SK-N-SH (cell line): ENCODE measurements at regions not wholly inside any gene's neighbourhood (a gene's known extent, or its start where the extent isn't known, plus 50 kb on each side); places are given as distances from the start of the nearest gene placed in this dataset.

ENCODE experiments used
- CTCF ChIA-PET: fragments of 300-600, 350-600 bp; formaldehyde crosslinking; extraction: SDS; loops from one replicate; lab custom pipeline; 2021; lab: Yijun Ruan, JAX
- POLR2A ChIA-PET: fragments of 350-600 bp; sonication (Branson Sonifier 250); formaldehyde crosslinking; extraction: SDS; loops from one replicate; lab custom pipeline; 2020; ENCODE audit warnings: antibody characterized with exemption, inconsistent platforms; lab: Yijun Ruan, JAX
- DNase-seq: peaks from one replicate; pipeline ENCODE4 v3.0.0; 2012
- H2AFZ ChIP-seq: fragments of 200-600 bp; sonication (generic); 2 replicates; pipeline ENCODE4 v1.8.1; 2016; ENCODE audit warnings: antibody characterized with exemption, mild to moderate bottlenecking, low read depth
- H3F3A ChIP-seq: fragments of 200-600 bp; sonication (generic); replicated peaks from 2 replicates; pipeline ENCODE3; 2016; ENCODE audit warnings: antibody characterized with exemption, mild to moderate bottlenecking; ENCODE audit not compliant: insufficient read depth
- H3K27ac ChIP-seq, 2 experiments: fragments of 200-500 bp in 1 of 2; fragments of 200-600 bp in 1 of 2; sonication (Bioruptor generic) in 1 of 2; sonication (generic), shearing (Covaris generic) in 1 of 2; 2 replicates each; pipeline versions ENCODE4 v1.5.1 to v1.6.1; 2014 to 2016; ENCODE audit warnings: low read depth in 2 of 2, inconsistent platforms in 1 of 2, low read length in 1 of 2, mild to moderate bottlenecking in 1 of 2, mixed read lengths in 1 of 2
- H3K27me3 ChIP-seq: fragments of 200-600 bp; sonication (generic), shearing (Covaris generic); 2 replicates; pipeline ENCODE4 v1.6.1; 2016; ENCODE audit warnings: mixed run types; ENCODE audit not compliant: insufficient read depth
- H3K36me3 ChIP-seq, 2 experiments: fragments of 200-500 bp in 1 of 2; fragments of 200-600 bp in 1 of 2; sonication (Bioruptor generic) in 1 of 2; sonication (generic) in 1 of 2; replicated peaks in 1 of 2; 2 replicates each; pipeline versions ENCODE3 to v1.5.1; 2014 to 2016; ENCODE audit warnings: low read length in 1 of 2, mild to moderate bottlenecking in 1 of 2; ENCODE audit not compliant: insufficient read depth in 2 of 2, control insufficient read depth in 1 of 2
- H3K4me1 ChIP-seq, 2 experiments: fragments of 200-500 bp in 1 of 2; fragments of 200-600 bp in 1 of 2; sonication (Bioruptor generic) in 1 of 2; sonication (generic), shearing (Covaris generic) in 1 of 2; 2 replicates each; pipeline versions ENCODE4 v1.5.1 to v1.6.1; 2014 to 2016; ENCODE audit warnings: low read depth in 1 of 2, low read length in 1 of 2, mixed run types in 1 of 2; ENCODE audit not compliant: insufficient read depth in 2 of 2, control insufficient read depth in 1 of 2
- H3K4me2 ChIP-seq: fragments of 200-600 bp; sonication (generic), shearing (Covaris generic); 2 replicates; pipeline ENCODE4 v1.6.1; 2017; ENCODE audit warnings: mixed run types
- H3K4me3 ChIP-seq, 2 experiments: fragments of 200-500 bp in 1 of 2; fragments of 200-600 bp in 1 of 2; sonication (Bioruptor generic) in 1 of 2; sonication (generic), shearing (Covaris generic) in 1 of 2; 2 replicates each; pipeline versions ENCODE4 v1.5.1 to v1.8.1; 2014 to 2016; ENCODE audit warnings: low read depth in 2 of 2, inconsistent platforms in 1 of 2, low read length in 1 of 2, mild to moderate bottlenecking in 1 of 2, mixed read lengths in 1 of 2, moderate library complexity in 1 of 2
- H3K79me2 ChIP-seq: fragments of 200-600 bp; sonication (generic); 2 replicates; pipeline ENCODE4 v1.8.1; 2017; ENCODE audit warnings: mild to moderate bottlenecking; ENCODE audit not compliant: insufficient read depth
- H3K9ac ChIP-seq: fragments of 200-600 bp; sonication (generic); 2 replicates; pipeline ENCODE4 v1.6.1; 2017; ENCODE audit warnings: mixed run types
- H3K9me2 ChIP-seq: fragments of 200-600 bp; sonication (generic); 2 replicates; pipeline ENCODE4 v1.6.1; 2017; ENCODE audit warnings: mixed run types
- H3K9me3 ChIP-seq: fragments of 200-600 bp; sonication (generic); 2 replicates; pipeline ENCODE4 v1.6.1; 2017; ENCODE audit warnings: mixed run types, mild to moderate bottlenecking, moderate library complexity
- H4K20me1 ChIP-seq: fragments of 200-600 bp; sonication (generic); 2 replicates; pipeline ENCODE4 v1.6.1; 2017; ENCODE audit warnings: mild to moderate bottlenecking, mixed run types; ENCODE audit not compliant: insufficient read depth
- CHD2 ChIP-seq: fragments of 150-350 bp; IDR thresholded peaks from 2 replicates; pipeline ENCODE4 v1.6.1; 2018; ENCODE audit warnings: low read length; ENCODE audit not compliant: partially characterized antibody
- ELF1 ChIP-seq: IDR thresholded peaks from 2 replicates; pipeline ENCODE4 v1.4.0; 2012
- EP300 ChIP-seq, 2 experiments: IDR thresholded peaks; 2 replicates each; pipeline versions ENCODE4 v1.4.0 to v1.6.1; 2012; ENCODE audit warnings: borderline replicate concordance in 1 of 2, low read depth in 1 of 2, low read length in 1 of 2
- FOXM1 ChIP-seq: IDR thresholded peaks from 2 replicates; pipeline ENCODE4 v1.4.0; 2012; ENCODE audit warnings: low read depth, mild to moderate bottlenecking
- GATA2 ChIP-seq: sonication (generic); formaldehyde crosslinking; IDR thresholded peaks from 2 replicates; pipeline ENCODE4 v1.5.0; 2020; ENCODE audit warnings: mild to moderate bottlenecking, missing genetic modification reagents
- JUND ChIP-seq: IDR thresholded peaks from 2 replicates; pipeline ENCODE4 v1.4.0; 2012
- MEF2A ChIP-seq: IDR thresholded peaks from 2 replicates; pipeline ENCODE4 v1.4.0; 2012; ENCODE audit warnings: low read depth, borderline replicate concordance
- MXI1 ChIP-seq: IDR thresholded peaks from 2 replicates; pipeline ENCODE4 v1.6.1; 2012; ENCODE audit warnings: mild to moderate bottlenecking, low read depth, low read length, improper control_type of control experiment
- NFIC ChIP-seq: IDR thresholded peaks from 2 replicates; pipeline ENCODE4 v1.4.0; 2012; ENCODE audit warnings: borderline replicate concordance
- NRF1 ChIP-seq: IDR thresholded peaks from 2 replicates; pipeline ENCODE4 v1.6.1; 2012; ENCODE audit warnings: low read depth, mild to moderate bottlenecking, low read length
- POLR2AphosphoS5 ChIP-seq: IDR thresholded peaks from 2 replicates; pipeline ENCODE4 v1.6.1; 2012; ENCODE audit warnings: low read depth, low read length
- RFX5 ChIP-seq: IDR thresholded peaks from 2 replicates; pipeline ENCODE4 v1.6.1; 2012; ENCODE audit warnings: mild to moderate bottlenecking, improper control_type of control experiment, low read length
- RXRA ChIP-seq: IDR thresholded peaks from 2 replicates; pipeline ENCODE4 v1.4.0; 2012; ENCODE audit warnings: low read depth, mild to moderate bottlenecking, borderline replicate concordance
- TAF1 ChIP-seq: IDR thresholded peaks from 2 replicates; pipeline ENCODE4 v1.6.1; 2012; ENCODE audit warnings: low read depth, mild to moderate bottlenecking, low read length, moderate library complexity, borderline replicate concordance
- TCF12 ChIP-seq: IDR thresholded peaks from 2 replicates; pipeline ENCODE4 v1.4.0; 2012
- YY1 ChIP-seq: IDR thresholded peaks from 2 replicates; pipeline ENCODE4 v1.4.0; 2012; ENCODE audit warnings: low read depth, mild to moderate bottlenecking
- WGBS: methylation state at CpG from one replicate; pipeline ENCODE4 v1.1.6; 2017; ENCODE audit warnings: low lambda C conversion rate; 5-methylcytosine and 5-hydroxymethylcytosine counted together
- TF ChIP-seq, protein P1 (sequence below): IDR thresholded peaks from 2 replicates; pipeline ENCODE4 v1.4.0; 2012; ENCODE audit warnings: low read depth
- TF ChIP-seq, protein P2 (sequence below): IDR thresholded peaks from 2 replicates; pipeline ENCODE4 v1.4.0; 2012; ENCODE audit warnings: low read depth, borderline replicate concordance

DNA sequence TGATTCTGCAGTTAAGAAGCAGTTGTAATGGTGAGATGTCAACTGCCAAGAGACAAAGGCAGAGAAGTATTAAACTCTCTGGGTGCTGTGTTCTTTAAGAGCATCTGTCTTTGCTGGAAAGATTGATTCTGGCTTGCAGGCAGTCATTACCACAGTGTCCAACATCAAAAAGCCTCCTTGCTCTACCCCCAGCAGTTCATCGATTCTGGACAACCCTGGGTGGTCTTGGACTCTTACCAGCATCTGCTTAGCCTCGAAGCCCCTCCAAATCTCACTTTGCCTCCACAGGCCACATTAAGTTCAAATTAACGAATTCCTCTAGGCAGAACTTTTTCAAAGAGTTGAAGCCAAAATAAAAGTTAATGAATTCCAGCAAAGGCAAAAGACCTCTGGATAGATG lies 1061.4 kb downstream of the TSN start:
- Histone ChIP-seq H3K9me3 (no peaks in the 10 kb centered on the region; the same call in 1 of the 2 replicates), H3K36me3 (no peaks in the 10 kb centered on the region), H3K4me2 (no peak overlapping the region), H3K9ac (no peak overlapping the region), H3K27ac (no peak overlapping the region), H3K27me3 (no peaks in the 10 kb centered on the region), H3K4me3 (no peak overlapping the region), H3K79me2 (no peaks in the 10 kb centered on the region), H4K20me1 (no peaks in the 10 kb centered on the region), H3K9me2 (no peaks in the 10 kb centered on the region), H3K4me1 (no peaks in the 10 kb centered on the region), H3F3A (no peaks in the 10 kb centered on the region), H2AFZ (no peak overlapping the region)
- no peak for DNase-seq
- TF ChIP-seq FOXM1 (no peak), YY1 (no peak), POLR2AphosphoS5 (no peak), MEF2A (no peak), GATA2 (CRISPR knock-in tag) (no peak), NRF1 (no peak), JUND (no peak), ELF1 (no peak), TAF1 (no peak), MXI1 (no peak), CHD2 (no peak), NFIC (no peak), TCF12 (no peak), RFX5 (no peak), RXRA (no peak)
- TF ChIP-seq, protein P1, sequence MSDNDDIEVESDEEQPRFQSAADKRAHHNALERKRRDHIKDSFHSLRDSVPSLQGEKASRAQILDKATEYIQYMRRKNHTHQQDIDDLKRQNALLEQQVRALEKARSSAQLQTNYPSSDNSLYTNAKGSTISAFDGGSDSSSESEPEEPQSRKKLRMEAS: no peak
- TF ChIP-seq, protein P2, sequence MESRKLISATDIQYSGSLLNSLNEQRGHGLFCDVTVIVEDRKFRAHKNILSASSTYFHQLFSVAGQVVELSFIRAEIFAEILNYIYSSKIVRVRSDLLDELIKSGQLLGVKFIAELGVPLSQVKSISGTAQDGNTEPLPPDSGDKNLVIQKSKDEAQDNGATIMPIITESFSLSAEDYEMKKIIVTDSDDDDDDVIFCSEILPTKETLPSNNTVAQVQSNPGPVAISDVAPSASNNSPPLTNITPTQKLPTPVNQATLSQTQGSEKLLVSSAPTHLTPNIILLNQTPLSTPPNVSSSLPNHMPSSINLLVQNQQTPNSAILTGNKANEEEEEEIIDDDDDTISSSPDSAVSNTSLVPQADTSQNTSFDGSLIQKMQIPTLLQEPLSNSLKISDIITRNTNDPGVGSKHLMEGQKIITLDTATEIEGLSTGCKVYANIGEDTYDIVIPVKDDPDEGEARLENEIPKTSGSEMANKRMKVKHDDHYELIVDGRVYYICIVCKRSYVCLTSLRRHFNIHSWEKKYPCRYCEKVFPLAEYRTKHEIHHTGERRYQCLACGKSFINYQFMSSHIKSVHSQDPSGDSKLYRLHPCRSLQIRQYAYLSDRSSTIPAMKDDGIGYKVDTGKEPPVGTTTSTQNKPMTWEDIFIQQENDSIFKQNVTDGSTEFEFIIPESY: no peak
- ChIA-PET POLR2A (no interaction called here), CTCF (no interaction called here)
- 6% methylated on average over 3 of the region's 3 CpGs for WGBS

DNA sequence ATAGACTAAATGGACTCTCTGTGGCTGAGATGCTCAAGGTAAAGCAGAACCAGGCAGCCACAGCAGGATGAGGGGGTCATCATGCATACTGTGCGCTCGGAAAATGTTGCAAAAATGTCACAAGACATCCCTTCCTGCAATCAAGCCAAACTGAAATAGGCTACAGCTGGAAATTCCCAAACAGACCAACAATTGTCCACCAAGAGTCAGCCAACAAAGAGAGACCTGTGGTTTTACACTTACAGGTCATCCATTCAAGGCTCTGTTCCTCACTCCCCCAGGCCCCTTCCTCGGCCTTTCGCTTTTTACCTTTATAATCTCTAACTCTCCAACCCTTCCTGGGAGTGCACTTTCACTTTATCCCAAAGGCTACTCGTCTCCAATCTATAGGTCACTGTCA lies 1066.9 kb downstream of the TSN start:
- CTCF ChIA-PET: no interaction called here

More for the DNA sequence above, 1066.9 kb downstream of the TSN start:
- no peaks in the 10 kb centered on the region for H3K4me1 ChIP-seq
- WGBS: 27% methylated on average over 5 of the region's 5 CpGs
- no peak for DNase-seq
- no peaks in the 10 kb centered on the region for H3K9me2 ChIP-seq
- H3K9ac ChIP-seq: no peak overlapping the region
- no peaks in the 10 kb centered on the region for H3F3A ChIP-seq
- TF ChIP-seq EP300 (IDR thresholded peaks at IDR 0.05; ENCODE audit: borderline replicate concordance in 1 of 2, low read depth in 1 of 2, low read length in 1 of 2): no peak
- TF ChIP-seq, all 33 proteins: peak for 0
- no peaks in the 10 kb centered on the region for H3K79me2 ChIP-seq
- no peak overlapping the region for H2AFZ ChIP-seq
- H3K4me2 ChIP-seq: no peak overlapping the region
- POLR2A ChIA-PET: no interaction called here
- H3K4me3 ChIP-seq: no peak overlapping the region
- no peaks in the 10 kb centered on the region for H3K27me3 ChIP-seq
- H3K36me3 ChIP-seq: no peaks in the 10 kb centered on the region
- H3K9me3 ChIP-seq: no peaks in the 10 kb centered on the region; the same call in 1 of the 2 replicates
- no peak overlapping the region for H3K27ac ChIP-seq
- H4K20me1 ChIP-seq: no peaks in the 10 kb centered on the region
